Breast epithelium (tissue), 3 donors: ENCODE measurements at regions not wholly inside any gene's neighbourhood (a gene's known extent, or its start where the extent isn't known, plus 50 kb on each side); places are given as distances from the start of the nearest gene placed in this dataset.

ENCODE experiments used
- POLR2A ChIP-seq: fragments of 450-650 bp; IDR thresholded peaks from one replicate; pipeline ENCODE4 v1.6.1; 2016; ENCODE audit warnings: antibody characterized with exemption, mild to moderate bottlenecking, moderate library complexity
- TF ChIP-seq, protein P1 (sequence below), 3 donors: fragments of 450-650 bp; IDR thresholded peaks; one replicate each; pipeline ENCODE4 v1.5.1; 2016 to 2017; ENCODE audit warnings: antibody characterized with exemption in 3 of 3, mild to moderate bottlenecking in 3 of 3, moderate library complexity in 3 of 3

DNA sequence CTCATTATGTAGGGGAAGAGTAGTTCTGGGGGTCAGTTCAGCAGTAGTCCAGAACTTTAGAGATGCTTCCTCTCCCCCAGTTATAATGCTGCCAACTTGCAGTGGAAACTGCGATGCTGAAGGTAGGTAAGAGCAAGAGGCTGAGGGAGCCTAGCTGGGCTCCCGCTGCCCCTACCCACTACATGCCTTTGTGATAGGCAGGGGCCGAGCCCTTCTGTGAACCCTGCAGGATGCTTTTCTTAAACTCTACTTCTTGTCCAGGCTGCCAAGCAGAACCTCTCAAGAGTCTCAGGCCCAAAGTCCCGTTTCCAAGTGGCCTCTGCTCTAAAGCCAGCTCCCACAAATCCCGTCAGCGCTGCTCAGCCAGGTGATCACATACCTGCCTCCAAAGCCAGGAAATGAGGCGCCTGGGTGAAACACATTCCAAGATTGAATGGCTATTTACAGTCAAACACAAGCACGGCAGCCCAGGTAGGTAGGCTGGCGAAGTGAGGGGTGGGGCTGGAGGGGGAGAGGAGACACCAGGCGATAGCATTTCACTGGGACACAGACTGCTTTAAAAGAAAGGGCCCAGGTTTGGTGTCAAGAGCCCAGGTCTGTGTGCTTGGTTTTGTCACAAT lies 150.7 kb downstream of the CD24 start:
- TF ChIP-seq, protein P1, sequence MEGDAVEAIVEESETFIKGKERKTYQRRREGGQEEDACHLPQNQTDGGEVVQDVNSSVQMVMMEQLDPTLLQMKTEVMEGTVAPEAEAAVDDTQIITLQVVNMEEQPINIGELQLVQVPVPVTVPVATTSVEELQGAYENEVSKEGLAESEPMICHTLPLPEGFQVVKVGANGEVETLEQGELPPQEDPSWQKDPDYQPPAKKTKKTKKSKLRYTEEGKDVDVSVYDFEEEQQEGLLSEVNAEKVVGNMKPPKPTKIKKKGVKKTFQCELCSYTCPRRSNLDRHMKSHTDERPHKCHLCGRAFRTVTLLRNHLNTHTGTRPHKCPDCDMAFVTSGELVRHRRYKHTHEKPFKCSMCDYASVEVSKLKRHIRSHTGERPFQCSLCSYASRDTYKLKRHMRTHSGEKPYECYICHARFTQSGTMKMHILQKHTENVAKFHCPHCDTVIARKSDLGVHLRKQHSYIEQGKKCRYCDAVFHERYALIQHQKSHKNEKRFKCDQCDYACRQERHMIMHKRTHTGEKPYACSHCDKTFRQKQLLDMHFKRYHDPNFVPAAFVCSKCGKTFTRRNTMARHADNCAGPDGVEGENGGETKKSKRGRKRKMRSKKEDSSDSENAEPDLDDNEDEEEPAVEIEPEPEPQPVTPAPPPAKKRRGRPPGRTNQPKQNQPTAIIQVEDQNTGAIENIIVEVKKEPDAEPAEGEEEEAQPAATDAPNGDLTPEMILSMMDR (IDR thresholded peaks at IDR 0.05) = no peak
- TF ChIP-seq POLR2A = no peak
